Left renal pelvis (tissue), 4 donors: ENCODE measurements at regions not wholly inside any gene's neighbourhood (a gene's known extent, or its start where the extent isn't known, plus 50 kb on each side); places are given as distances from the start of the nearest gene placed in this dataset.
"Not testable (repeated sequence)": the region's sequence is repeated elsewhere in the genome, so short reads cannot be mapped to it uniquely, and the experiment has no call there.

Experiments used
- DNase-seq, 4 donors: peaks; one replicate each; pipeline ENCODE4 v3.0.0-alpha.2; 2013; ENCODE audit warnings: low read depth in 4 of 4, low spot score in 3 of 4

GRCh38 chr5:30401479-30402058 lies 791.9 kb upstream of the CDH6 start:
- peak in 3 of 4 donors; percentile 2 to 3 (median 3) for DNase-seq

- DNase-seq, result no peak
Observed at GRCh38 chr5:30398423-30398822, 795.1 kb upstream of the CDH6 start.

DNA sequence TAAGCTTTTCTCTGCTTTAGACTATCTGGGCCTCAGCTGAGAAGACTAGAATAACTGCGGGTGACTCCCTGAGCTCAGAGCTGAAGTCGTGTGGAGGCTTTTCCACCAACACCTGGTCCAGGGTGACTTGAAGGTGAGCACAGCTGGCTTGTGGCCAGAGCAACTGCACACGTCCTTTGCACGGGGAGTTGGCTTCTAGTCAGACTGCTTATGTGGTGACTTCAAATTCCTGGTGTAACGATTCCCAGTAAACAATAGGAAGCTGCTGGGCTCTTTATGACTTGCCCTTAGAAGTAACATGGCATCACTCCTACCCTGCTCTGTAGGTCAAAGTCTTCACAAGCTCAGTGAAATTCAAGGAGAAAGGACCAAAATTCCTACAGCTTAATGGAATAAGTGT lies 800.6 kb upstream of the CDH6 start:
- no peak for DNase-seq

DNA sequence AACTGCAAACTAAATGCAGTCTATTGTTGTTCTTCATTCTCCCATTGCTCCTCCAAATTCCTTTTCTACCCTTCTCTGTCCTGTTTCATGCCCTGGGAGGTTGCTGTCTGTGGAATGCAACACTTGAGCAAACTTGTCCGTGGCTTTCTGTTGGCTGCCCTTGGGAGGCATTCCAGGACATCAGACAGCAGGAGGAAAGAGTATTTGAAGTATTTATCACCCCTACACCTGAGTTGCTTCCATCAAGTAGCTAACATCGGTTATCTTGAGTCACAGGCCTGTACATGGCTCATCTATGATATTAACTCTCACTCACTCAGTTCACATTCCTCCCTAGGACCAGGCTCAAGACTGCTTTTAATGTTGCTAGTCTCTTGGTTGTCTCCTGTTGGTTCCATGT lies 803.4 kb upstream of the CDH6 start:
- no peak for DNase-seq

- DNase-seq, result no peak
Observed at GRCh38 chr5:30387974-30388632, 805.4 kb upstream of the CDH6 start.

- DNase-seq, result no peak
Observed at GRCh38 chr5:30385754-30386153, 807.7 kb upstream of the CDH6 start.

DNA sequence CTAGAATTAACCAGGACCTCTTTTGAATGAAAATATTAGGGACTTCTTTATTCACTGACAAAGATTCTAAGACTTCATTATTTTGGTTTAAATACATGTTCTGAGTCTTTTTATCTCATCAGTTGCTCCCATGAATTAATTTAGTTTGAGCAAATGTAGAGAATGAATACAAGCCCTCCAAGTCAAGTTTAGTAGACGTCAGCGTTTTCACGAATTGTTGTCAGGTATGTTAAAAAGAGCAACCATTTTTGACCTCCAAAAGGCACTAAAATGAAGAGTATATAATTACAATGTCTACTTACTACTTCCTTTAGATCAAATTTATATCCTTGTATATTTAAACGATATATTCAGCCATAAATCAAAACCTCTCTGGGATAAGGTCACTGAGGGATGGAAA lies 809.3 kb upstream of the CDH6 start:
- DNase-seq, result no peak

DNA sequence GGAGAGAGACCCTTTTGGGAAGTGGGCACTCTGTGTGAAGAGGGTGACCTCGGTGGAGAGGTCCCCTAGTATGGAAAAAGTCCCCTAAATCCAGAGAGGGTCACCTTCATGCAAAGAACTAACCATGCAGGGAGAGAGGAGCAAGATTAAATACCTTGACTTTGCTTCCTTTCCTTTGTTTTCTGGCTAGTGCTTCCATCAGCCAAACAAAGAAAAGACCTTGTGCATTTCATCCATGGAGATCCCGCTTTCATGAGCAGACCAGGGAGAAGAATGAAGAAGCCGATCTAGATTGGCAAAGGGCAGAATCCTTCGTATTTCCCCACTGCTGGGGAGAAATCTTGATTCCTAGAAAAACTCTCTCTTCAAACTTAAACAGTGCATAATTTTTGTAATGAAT lies 813.3 kb upstream of the CDH6 start:
- DNase-seq, result no peak

DNA sequence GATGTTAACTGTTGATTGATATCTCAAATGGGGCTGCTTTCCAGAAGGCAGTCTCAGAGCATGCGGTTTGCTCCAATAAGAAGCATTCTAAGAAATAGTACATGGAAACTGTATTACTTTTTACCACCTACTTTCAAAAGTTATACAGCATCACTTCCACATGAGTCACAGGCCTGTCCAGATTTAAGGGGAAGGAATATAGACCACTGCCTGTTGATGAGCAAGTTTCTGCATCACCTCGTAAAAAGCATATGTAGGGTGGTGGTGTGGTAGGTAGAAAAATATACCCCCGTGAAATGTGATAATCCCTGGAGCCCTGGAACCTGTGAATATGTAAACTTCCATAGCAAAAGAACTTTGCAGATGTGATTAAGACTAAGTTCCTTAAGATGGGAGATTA lies 816.6 kb upstream of the CDH6 start:
- no peak for DNase-seq

DNA sequence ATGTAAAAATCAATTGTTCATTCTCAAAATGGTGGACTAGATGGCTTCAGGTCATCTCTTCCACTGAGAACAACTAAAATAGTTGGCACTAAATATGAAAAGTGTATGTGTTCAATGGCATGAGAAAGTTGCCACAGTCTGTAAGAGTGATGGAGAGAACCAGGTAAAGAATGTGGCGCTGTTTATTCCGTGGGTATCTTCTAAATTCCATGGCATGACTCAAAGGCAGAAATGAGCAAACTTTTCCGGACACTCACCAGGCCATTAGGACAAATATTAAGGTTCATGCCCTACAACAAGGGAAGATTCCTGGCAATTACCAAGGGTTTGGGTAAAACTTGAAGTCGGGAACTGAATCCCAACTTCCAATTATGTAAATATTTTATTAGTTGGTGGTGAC lies 825.4 kb upstream of the CDH6 start:
- DNase-seq, result no peak

DNA sequence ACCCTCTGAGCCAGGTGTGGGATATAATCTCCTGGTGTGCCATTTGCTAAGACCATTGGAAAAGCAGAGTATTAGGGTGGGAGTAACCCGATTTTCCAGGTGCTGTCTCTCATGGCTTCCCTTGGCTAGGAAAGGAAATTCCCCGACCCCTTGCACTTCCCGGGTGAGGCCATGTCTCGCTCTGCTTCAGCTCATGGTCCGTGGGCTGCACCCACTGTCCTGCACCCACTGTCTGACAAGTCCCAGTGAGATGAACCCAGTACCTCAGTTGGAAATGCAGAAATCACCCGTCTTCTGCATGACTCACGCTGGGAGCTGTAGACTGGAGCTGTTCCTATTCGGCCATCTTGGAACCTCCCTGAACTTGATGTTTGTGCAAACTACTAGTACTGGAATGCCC lies 828.5 kb upstream of the CDH6 start:
- DNase-seq, result not testable (repeated sequence)

DNA sequence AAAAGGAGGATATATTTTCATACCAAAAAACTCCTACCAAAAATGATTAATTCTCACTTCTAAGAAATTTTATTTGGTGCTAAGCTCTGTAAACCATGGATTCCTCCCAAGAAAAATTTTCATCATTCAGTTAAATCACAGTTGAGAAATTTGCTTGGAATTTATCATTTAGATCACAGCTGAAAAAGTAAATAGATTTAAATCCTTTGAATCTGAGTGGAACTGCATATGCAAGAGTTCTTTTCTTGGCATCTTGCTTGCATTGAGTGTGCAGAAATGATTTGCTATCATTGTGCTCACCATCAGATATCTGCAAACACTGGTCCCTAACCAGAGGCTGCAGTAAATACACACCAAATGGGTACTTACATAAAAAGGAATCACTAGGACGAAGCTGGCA lies 836.1 kb upstream of the CDH6 start:
- DNase-seq, result no peak

DNA sequence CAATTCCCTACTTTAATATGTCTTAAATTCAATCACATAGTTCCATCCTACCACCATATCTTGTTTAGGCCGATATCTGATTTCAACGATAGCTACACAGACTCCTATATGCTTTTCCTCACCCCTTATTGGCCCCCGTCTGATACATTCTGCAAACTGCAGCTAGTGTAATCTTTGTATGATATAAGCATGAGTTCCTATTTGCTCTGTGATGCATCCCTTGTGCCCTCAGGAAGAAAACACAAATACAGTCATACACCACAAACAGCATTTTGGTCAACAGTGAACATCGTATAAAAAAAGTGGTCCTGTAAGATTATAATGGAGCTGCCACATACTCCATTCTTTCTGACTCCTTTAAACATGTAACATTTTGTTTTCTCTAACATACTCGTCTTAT lies 837.8 kb upstream of the CDH6 start:
- no peak for DNase-seq

GRCh38 chr5:30347858-30348257 lies 845.6 kb upstream of the CDH6 start:
- no peak for DNase-seq

DNA sequence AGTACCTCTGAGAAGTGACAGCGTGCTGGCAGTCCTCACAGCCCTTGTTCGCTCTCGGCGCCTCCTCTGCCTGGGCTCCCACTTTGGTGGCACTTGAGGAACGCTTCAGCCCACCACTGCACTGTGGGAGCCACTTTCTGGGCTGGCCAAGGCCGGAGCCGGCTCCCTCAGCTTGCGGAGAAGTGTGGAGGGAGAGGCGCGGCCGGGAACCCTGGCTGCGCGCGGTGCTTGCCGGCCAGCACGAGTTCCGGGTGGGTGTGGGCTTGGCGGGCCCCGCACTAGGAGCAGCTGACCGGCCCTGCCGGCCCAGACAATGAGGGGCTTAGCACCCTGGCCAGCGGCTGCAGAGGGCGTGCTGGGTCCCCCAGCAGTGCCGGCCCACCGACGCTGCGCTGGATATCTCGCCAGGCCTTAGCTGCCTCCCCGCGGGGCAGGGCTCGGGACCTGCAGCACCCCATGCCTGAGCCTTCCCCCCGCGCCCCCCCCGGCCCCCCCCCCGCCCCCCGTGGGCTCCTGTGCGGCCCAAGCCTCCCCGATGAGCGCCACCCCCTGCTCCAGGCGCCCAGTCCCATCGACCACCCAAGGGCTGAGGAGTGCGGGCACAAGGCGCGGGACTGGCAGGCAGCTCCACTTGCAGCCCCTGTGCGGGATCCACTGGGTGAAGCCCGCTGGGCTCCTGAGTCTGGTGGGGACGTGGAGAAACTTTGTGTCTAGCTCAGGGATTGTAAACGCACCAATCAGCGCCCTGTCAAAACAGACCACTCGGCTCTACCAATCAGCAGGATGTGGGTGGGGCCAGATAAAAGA lies 847.7 kb upstream of the CDH6 start:
- not testable (repeated sequence) for DNase-seq

DNA sequence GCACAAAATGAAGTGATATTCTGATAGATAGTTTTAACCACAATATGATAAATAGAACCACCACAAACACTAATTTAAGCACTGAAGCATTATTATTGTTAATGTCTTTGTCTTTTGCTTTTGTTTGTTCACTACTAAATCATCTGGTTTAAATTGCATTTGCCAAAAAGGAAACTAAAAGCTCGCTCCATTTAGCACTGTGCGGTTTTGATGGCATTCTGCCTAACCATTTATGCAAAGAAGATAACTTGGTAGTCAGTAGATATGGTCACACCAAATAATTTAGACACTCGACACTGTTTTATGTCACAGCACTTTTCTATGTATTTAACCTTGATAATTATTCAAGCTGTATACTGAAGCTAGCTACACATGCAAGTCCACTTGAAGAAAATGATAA lies 849.8 kb upstream of the CDH6 start:
- no peak for DNase-seq

DNA sequence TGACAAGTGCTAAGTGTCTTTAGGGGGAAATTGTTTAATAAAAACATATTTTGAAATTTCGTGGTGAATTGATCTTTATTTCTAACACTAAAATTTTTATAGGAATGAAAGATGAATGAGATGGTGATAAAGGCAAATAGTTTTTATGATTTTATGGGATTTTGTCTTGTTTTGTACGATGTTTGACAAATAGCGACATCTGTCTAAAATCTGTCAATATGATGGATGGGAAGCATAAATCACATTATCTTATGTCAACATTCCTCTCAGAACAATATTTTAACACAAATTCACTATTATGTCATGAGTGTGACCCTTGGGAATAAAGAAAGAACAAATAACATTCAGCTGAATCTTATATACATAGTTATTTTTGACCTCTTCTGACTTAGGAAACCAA lies 852.0 kb upstream of the CDH6 start:
- no peak for DNase-seq

GRCh38 chr5:30337084-30337573 lies 856.4 kb upstream of the CDH6 start:
- DNase-seq, result no peak

- no peak for DNase-seq
Observed at GRCh38 chr5:30331534-30331933, 862.0 kb upstream of the CDH6 start.

DNA sequence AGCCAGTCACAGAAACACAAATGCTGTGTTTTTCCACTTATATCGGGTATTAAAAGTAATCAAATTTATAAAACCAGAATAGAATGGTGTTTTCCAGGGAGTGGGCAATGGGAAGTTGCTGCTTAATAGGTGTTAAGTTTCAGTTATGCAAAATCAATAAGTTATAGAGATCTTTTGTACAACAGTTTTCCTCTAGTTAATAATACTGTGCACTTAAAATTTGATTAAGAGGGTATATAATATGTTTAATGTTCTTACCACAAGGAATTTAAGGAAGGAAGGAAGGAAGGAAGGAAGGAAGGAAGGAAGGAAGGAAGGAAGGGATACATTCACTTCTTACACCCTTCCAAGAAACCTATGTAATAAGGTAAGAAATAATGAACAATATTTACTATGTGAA lies 867.7 kb upstream of the CDH6 start:
- DNase-seq, result no peak

DNA sequence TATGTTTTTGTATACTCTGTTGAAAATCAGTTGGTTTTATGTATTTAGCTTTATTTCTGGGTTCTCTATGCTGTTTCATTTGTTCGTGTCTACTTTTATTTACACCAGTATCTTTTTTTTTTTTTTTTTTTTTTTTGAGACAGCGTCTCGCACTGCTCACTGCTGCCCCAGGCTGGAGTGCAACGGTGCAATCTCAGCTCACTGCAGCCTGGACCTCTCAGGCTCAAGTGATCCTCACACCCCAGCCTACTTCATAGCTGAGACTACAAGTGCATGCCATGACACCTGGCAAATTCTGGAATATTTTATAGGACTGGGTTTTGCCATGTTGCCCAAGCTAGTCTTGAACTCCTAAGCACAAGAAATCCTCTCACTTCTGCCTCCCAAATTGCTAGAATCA lies 869.4 kb upstream of the CDH6 start:
- no peak for DNase-seq

GRCh38 chr5:30287890-30288289 lies 905.6 kb upstream of the CDH6 start:
- DNase-seq, result no peak
